ENCODE measurements at regions not wholly inside any gene's neighbourhood (a gene's known extent, or its start where the extent isn't known, plus 50 kb on each side); places are given as distances from the start of the nearest gene placed in this dataset.

DNA sequence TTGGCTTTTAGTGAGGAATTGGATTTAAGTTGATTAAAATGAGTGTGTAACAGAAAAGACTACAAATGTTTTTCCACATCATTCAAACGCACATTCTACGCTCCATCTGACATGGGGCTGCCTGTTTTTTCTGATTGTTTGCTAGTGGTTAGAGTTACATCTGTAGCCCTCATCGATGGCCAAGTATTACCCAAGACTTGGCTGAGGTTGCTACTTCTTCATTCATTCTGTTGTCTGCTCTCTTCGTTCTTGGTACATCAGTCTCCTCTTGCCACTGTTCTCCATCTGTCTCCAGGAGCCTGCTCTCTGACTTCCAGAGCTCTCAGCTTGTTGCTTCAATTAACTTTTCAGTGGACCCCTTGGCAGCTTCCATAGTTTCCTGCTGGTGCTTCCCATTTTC lies 1844.6 kb upstream of the TENM3 start:
- H3K4me1 ChIP-seq (ENCODE audit: low read depth, poor library complexity, severe bottlenecking): no peaks in the 10 kb centered on the region
- no peak overlapping the region for H3K27ac ChIP-seq
- no peak overlapping the region for H3K4me3 ChIP-seq (IDR thresholded peaks at IDR 0.05; ENCODE audit: insufficient read depth, low read depth, low read length)
- no peak overlapping the region for H3K4me2 ChIP-seq
- H3K79me2 ChIP-seq (ENCODE audit: insufficient read depth, low read depth): no peaks in the 10 kb centered on the region
- no peaks in the 10 kb centered on the region for H4K20me1 ChIP-seq (ENCODE audit: insufficient read depth)
- TF ChIP-seq, protein P1, sequence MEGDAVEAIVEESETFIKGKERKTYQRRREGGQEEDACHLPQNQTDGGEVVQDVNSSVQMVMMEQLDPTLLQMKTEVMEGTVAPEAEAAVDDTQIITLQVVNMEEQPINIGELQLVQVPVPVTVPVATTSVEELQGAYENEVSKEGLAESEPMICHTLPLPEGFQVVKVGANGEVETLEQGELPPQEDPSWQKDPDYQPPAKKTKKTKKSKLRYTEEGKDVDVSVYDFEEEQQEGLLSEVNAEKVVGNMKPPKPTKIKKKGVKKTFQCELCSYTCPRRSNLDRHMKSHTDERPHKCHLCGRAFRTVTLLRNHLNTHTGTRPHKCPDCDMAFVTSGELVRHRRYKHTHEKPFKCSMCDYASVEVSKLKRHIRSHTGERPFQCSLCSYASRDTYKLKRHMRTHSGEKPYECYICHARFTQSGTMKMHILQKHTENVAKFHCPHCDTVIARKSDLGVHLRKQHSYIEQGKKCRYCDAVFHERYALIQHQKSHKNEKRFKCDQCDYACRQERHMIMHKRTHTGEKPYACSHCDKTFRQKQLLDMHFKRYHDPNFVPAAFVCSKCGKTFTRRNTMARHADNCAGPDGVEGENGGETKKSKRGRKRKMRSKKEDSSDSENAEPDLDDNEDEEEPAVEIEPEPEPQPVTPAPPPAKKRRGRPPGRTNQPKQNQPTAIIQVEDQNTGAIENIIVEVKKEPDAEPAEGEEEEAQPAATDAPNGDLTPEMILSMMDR (conservative IDR thresholded peaks at IDR 0.05; ENCODE audit: low read depth, low read length): no peak
- H3K27me3 ChIP-seq (ENCODE audit: insufficient read depth, low read depth): no peaks in the 10 kb centered on the region
- no peak overlapping the region for H3K9ac ChIP-seq
- H3K36me3 ChIP-seq (ENCODE audit: insufficient read depth): no peaks in the 10 kb centered on the region
- H2AFZ ChIP-seq (ENCODE audit: low read depth): no peak overlapping the region

DNA sequence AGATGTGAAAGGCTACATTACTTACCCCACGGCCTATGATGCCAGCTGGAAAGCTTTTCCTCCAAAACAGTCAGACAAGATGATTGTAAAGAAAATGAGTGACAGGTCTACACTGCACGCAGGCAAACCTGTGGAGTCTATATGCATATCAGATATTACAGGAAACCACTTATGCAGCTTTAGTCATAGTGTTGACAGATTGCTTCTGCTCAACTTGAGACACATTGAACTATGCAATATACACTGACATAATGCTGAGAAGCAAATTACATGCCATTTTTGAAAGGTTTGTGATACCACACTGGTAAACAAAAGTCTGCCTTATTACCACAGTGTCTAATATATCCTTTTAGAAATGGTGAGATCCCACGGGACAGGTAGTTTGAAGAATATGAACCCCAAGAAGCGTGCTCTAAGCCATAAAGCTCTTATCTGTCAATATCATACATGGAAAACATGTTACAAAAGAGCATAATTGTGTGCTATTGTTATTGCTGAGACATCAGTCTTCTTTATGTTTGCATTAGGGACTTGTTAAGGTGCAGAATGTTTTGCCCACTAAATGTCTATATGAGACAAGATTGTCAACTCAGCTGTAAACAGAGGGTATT lies 1835.8 kb upstream of the TENM3 start:
- Histone ChIP-seq H3K27ac (no peak overlapping the region), H4K20me1 (ENCODE audit: insufficient read depth) (no peaks in the 10 kb centered on the region), H3K9ac (no peak overlapping the region), H3K36me3 (ENCODE audit: insufficient read depth) (no peaks in the 10 kb centered on the region), H3K4me1 (ENCODE audit: low read depth, poor library complexity, severe bottlenecking) (no peaks in the 10 kb centered on the region), H3K27me3 (ENCODE audit: insufficient read depth, low read depth) (no peaks in the 10 kb centered on the region), H3K4me2 (no peak overlapping the region), H3K4me3 (IDR thresholded peaks at IDR 0.05; ENCODE audit: insufficient read depth, low read depth, low read length) (no peak overlapping the region), H2AFZ (ENCODE audit: low read depth) (no peak overlapping the region), H3K79me2 (ENCODE audit: insufficient read depth, low read depth) (no peaks in the 10 kb centered on the region)
- TF ChIP-seq, protein P1 (conservative IDR thresholded peaks at IDR 0.05; ENCODE audit: low read depth, low read length): no peak

DNA sequence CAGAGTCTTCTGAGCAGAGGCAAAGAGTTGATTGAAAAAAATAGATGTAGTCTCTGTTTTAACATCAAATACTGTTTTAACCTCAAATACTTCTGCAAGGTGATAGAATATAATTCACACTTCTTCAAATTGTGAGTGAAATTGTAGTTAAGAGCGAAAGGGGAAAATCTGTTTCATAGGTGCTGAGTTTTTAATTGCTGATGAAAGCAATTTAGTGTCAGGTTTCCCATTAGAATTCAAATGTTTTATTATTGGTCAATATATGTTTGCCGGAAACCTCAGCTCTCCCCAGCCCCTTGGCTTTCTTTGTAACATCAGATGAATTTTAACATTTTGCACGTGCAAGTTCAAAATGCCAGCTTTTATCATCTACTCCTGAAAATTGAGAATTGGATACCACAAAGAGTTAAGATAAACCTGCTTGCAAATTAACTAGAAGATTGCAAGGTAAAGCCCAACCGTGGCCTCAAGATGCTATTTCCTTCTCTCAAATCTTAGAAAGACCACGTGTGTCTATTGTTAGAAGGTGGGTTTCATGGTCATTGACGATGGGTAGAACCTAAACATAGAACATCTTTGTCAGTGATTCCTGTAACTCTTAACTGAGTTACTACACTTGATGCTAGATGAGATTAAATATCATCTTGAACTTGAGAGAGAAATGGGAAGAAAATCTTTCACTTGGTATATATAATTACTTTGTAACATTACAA lies 1824.2 kb upstream of the TENM3 start:
- Histone ChIP-seq H2AFZ (ENCODE audit: low read depth) (no peak overlapping the region), H3K4me3 (IDR thresholded peaks at IDR 0.05; ENCODE audit: insufficient read depth, low read depth, low read length) (no peak overlapping the region), H3K9ac (no peak overlapping the region), H4K20me1 (ENCODE audit: insufficient read depth) (no peaks in the 10 kb centered on the region), H3K36me3 (ENCODE audit: insufficient read depth) (no peaks in the 10 kb centered on the region), H3K27ac (no peak overlapping the region), H3K4me1 (ENCODE audit: low read depth, poor library complexity, severe bottlenecking) (no peaks in the 10 kb centered on the region), H3K4me2 (no peak overlapping the region), H3K27me3 (ENCODE audit: insufficient read depth, low read depth) (no peaks in the 10 kb centered on the region), H3K79me2 (ENCODE audit: insufficient read depth, low read depth) (no peaks in the 10 kb centered on the region)
- TF ChIP-seq, protein P1 (conservative IDR thresholded peaks at IDR 0.05; ENCODE audit: low read depth, low read length): no peak

DNA sequence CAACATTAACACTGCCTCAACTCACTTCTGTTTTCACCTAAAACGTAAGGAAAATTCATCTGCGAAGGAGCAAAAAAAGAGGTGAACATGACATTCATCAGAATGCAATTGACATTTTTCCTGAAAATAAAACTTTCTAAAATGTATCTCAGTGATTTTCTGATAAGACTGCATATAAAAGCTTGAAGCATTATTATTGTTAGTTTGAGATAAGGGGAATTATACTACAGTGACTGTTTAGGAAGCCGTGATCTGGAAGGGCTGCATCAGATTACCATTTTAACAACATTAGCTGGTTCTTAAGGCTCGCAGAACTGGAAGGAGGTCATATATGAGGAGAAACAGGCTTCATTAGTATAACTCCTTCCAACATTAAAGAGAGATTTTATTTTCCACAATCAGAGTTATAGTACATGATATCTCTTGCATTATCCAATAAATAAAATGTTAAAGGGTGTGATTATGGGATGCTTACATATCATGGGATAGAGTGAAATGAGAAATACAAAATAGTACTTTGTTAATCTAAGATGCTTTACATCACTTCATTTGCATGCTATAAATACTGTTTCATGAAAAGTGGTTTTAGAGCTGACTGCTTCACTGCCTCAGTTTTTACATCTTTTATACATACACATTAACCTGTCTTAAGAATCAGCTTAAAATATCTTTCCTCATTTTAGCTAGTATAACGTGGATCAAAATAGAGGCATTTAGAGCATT lies 1820.1 kb upstream of the TENM3 start:
- Histone ChIP-seq H3K27ac (no peak overlapping the region), H3K4me3 (IDR thresholded peaks at IDR 0.05; ENCODE audit: insufficient read depth, low read depth, low read length) (no peak overlapping the region), H3K4me2 (no peak overlapping the region), H2AFZ (ENCODE audit: low read depth) (no peak overlapping the region), H3K4me1 (ENCODE audit: low read depth, poor library complexity, severe bottlenecking) (no peaks in the 10 kb centered on the region), H3K79me2 (ENCODE audit: insufficient read depth, low read depth) (no peaks in the 10 kb centered on the region), H3K9ac (no peak overlapping the region), H3K36me3 (ENCODE audit: insufficient read depth) (no peaks in the 10 kb centered on the region), H4K20me1 (ENCODE audit: insufficient read depth) (no peaks in the 10 kb centered on the region), H3K27me3 (ENCODE audit: insufficient read depth, low read depth) (no peaks in the 10 kb centered on the region)
- TF ChIP-seq, protein P1 (conservative IDR thresholded peaks at IDR 0.05; ENCODE audit: low read depth, low read length): no peak

Measured in KMS-11 (cell line).